ENCODE measurements at regions not wholly inside any gene's neighbourhood (a gene's known extent, or its start where the extent isn't known, plus 50 kb on each side); places are given as distances from the start of the nearest gene placed in this dataset.

GRCh38 chr12:89289720-89290119, 62.6 kb downstream of the DUSP6 start:
- no peaks in the 10 kb centered on the region for H3K9me3 ChIP-seq
- intact Hi-C loops (cut with DNase I) = no loop called here
- no peaks in the 10 kb centered on the region for H3K27me3 ChIP-seq
- no peaks in the 10 kb centered on the region for H3K4me1 ChIP-seq
- H3K27ac ChIP-seq = no peak overlapping the region
- DNase-seq (ENCODE audit: low spot score in 2 of 2) = no peak
- H3K36me3 ChIP-seq = no peaks in the 10 kb centered on the region
- no peak overlapping the region for H3K4me3 ChIP-seq
- TF ChIP-seq CTCF (IDR thresholded peaks at IDR 0.05) = no peak

GRCh38 chr12:89288959-89289358, 63.3 kb downstream of the DUSP6 start:
- intact Hi-C loops (cut with DNase I) = no loop called here
- Histone ChIP-seq H3K27ac (no peak overlapping the region), H3K4me3 (no peak overlapping the region), H3K9me3 (no peaks in the 10 kb centered on the region), H3K36me3 (no peaks in the 10 kb centered on the region), H3K27me3 (no peaks in the 10 kb centered on the region), H3K4me1 (no peaks in the 10 kb centered on the region)
- no peak for TF ChIP-seq CTCF (IDR thresholded peaks at IDR 0.05)
- no peak for DNase-seq (ENCODE audit: low spot score in 2 of 2)

GRCh38 chr12:89286501-89286900, 65.8 kb downstream of the DUSP6 start:
- Histone ChIP-seq H3K27me3 (no peaks in the 10 kb centered on the region), H3K27ac (no peak overlapping the region), H3K9me3 (no peaks in the 10 kb centered on the region), H3K4me1 (peaks cover 4 to 6% of the 10 kb centered on the region in 2 donors), H3K36me3 (no peaks in the 10 kb centered on the region), H3K4me3 (no peak overlapping the region)
- DNase-seq (ENCODE audit: low spot score in 2 of 2) = no peak
- no peak for TF ChIP-seq CTCF (IDR thresholded peaks at IDR 0.05)
- intact Hi-C loops (cut with DNase I) = no loop called here

- no peak for TF ChIP-seq CTCF (IDR thresholded peaks at IDR 0.05)
- Histone ChIP-seq H3K27me3 (no peaks in the 10 kb centered on the region), H3K27ac (peak overlapping the region; percentile 43 to 56), H3K4me1 (peaks cover 6 to 13% of the 10 kb centered on the region in 2 donors), H3K9me3 (no peaks in the 10 kb centered on the region), H3K36me3 (no peaks in the 10 kb centered on the region), H3K4me3 (no peak overlapping the region)
- intact Hi-C loops (cut with DNase I) = no loop called here
- no peak for DNase-seq (ENCODE audit: low spot score in 2 of 2)
Observed at GRCh38 chr12:89281539-89281867, 70.8 kb downstream of the DUSP6 start.

GRCh38 chr12:89280833-89281538, 71.3 kb downstream of the DUSP6 start:
- DNase-seq (ENCODE audit: low spot score in 2 of 2) = no peak
- no peaks in the 10 kb centered on the region for H3K9me3 ChIP-seq
- TF ChIP-seq CTCF (IDR thresholded peaks at IDR 0.05) = no peak
- H3K36me3 ChIP-seq = no peaks in the 10 kb centered on the region
- peaks cover 6 to 13% of the 10 kb centered on the region in 2 donors for H3K4me1 ChIP-seq
- peak overlapping the region; percentile 43 to 56 for H3K27ac ChIP-seq
- no peaks in the 10 kb centered on the region for H3K27me3 ChIP-seq
- no peak overlapping the region for H3K4me3 ChIP-seq
- intact Hi-C loops (cut with DNase I) = no loop called here

GRCh38 chr12:89279499-89279898, 72.8 kb downstream of the DUSP6 start:
- TF ChIP-seq CTCF (IDR thresholded peaks at IDR 0.05) = no peak
- H3K27me3 ChIP-seq = no peaks in the 10 kb centered on the region
- H3K4me1 ChIP-seq = peaks cover 6 to 13% of the 10 kb centered on the region in 2 donors
- no peaks in the 10 kb centered on the region for H3K9me3 ChIP-seq
- H3K36me3 ChIP-seq = no peaks in the 10 kb centered on the region
- no peak overlapping the region for H3K27ac ChIP-seq
- intact Hi-C loops (cut with DNase I) = no loop called here
- no peak overlapping the region for H3K4me3 ChIP-seq
- no peak for DNase-seq (ENCODE audit: low spot score in 2 of 2)
